ENCODE measurements at regions not wholly inside any gene's neighbourhood (a gene's known extent, or its start where the extent isn't known, plus 50 kb on each side); places are given as distances from the start of the nearest gene placed in this dataset.
A peak's percentile ranks its signal among the peaks of the same experiment; 100 is the strongest.

DNA sequence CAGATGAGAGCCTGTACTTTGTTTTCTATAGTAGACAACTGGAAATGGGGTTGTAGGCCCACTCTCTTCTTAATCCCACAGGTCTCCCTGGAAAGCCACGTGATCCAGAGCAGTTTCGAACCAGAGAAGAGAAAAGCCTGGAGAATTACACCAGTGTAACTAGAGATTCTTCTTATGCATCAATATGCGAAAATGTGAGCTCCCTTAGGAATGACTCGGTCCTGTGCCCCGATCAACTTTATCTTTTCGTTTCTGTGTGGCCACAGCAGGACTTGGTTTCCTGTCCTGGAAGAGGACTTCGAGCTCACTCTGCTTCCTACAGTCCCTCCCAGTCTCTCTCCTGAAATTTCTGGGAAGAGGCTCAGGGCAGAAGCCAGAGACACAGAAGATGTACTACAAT is 73.8 kb upstream of the TPM1 start:
- TF ChIP-seq EZH2 (IDR thresholded peaks at IDR 0.05; ENCODE audit: low read length): no peak
- TF ChIP-seq, protein P1, sequence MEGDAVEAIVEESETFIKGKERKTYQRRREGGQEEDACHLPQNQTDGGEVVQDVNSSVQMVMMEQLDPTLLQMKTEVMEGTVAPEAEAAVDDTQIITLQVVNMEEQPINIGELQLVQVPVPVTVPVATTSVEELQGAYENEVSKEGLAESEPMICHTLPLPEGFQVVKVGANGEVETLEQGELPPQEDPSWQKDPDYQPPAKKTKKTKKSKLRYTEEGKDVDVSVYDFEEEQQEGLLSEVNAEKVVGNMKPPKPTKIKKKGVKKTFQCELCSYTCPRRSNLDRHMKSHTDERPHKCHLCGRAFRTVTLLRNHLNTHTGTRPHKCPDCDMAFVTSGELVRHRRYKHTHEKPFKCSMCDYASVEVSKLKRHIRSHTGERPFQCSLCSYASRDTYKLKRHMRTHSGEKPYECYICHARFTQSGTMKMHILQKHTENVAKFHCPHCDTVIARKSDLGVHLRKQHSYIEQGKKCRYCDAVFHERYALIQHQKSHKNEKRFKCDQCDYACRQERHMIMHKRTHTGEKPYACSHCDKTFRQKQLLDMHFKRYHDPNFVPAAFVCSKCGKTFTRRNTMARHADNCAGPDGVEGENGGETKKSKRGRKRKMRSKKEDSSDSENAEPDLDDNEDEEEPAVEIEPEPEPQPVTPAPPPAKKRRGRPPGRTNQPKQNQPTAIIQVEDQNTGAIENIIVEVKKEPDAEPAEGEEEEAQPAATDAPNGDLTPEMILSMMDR (optimal IDR thresholded peaks at IDR 0.05 in 1 of 3, IDR thresholded peaks at IDR 0.05 in 1 of 3, conservative IDR thresholded peaks at IDR 0.05 in 1 of 3; ENCODE audit: extremely low read depth in 1 of 3, insufficient read depth in 2 of 3, low read length in 3 of 3): no peak
- no peaks in the 10 kb centered on the region for H3K9me3 ChIP-seq (ENCODE audit: control insufficient read depth, low read depth, low read length)
- no peaks in the 10 kb centered on the region for H3K9me1 ChIP-seq (ENCODE audit: control insufficient read depth, extremely low read depth, insufficient read depth, low read length)
- H3K4me1 ChIP-seq (ENCODE audit: control insufficient read depth, extremely low read depth, insufficient read depth, low read length): no peaks in the 10 kb centered on the region
- FAIRE-seq (no peak), DNase-seq (ENCODE audit: low read depth, low spot score) (no peak)
- no peak overlapping the region for H3K4me3 ChIP-seq (ENCODE audit: control insufficient read depth in 2 of 3, extremely low read depth in 1 of 3, insufficient read depth in 2 of 3, low read depth in 1 of 3, low read length in 3 of 3)
- no peak overlapping the region for H3K4me2 ChIP-seq (ENCODE audit: control insufficient read depth, extremely low read depth, insufficient read depth, low read depth, low read length)
- no peak overlapping the region for H3K27ac ChIP-seq (ENCODE audit: control insufficient read depth, insufficient read depth, low read length)
- no peaks in the 10 kb centered on the region for H3K27me3 ChIP-seq (ENCODE audit: control insufficient read depth, extremely low read depth, insufficient read depth, low read length)
- H3K36me3 ChIP-seq (ENCODE audit: control insufficient read depth in 2 of 2, extremely low read depth in 1 of 2, insufficient read depth in 2 of 2, low read length in 2 of 2): no peaks in the 10 kb centered on the region
- H3K79me2 ChIP-seq (ENCODE audit: control insufficient read depth, insufficient read depth, low read length): no peaks in the 10 kb centered on the region
- dilution Hi-C loops (cut with MboI; ENCODE audit: extremely low pct_ligation_motif_present, low sequenced_read_pairs): no loop called here
- no peaks in the 10 kb centered on the region for H4K20me1 ChIP-seq (ENCODE audit: control insufficient read depth, extremely low read depth, insufficient read depth, low read length)
- no peak overlapping the region for H3K9ac ChIP-seq (ENCODE audit: control insufficient read depth, extremely low read depth, insufficient read depth, low read length)
- no peak overlapping the region for H2AFZ ChIP-seq (ENCODE audit: control insufficient read depth, low read length)

DNA sequence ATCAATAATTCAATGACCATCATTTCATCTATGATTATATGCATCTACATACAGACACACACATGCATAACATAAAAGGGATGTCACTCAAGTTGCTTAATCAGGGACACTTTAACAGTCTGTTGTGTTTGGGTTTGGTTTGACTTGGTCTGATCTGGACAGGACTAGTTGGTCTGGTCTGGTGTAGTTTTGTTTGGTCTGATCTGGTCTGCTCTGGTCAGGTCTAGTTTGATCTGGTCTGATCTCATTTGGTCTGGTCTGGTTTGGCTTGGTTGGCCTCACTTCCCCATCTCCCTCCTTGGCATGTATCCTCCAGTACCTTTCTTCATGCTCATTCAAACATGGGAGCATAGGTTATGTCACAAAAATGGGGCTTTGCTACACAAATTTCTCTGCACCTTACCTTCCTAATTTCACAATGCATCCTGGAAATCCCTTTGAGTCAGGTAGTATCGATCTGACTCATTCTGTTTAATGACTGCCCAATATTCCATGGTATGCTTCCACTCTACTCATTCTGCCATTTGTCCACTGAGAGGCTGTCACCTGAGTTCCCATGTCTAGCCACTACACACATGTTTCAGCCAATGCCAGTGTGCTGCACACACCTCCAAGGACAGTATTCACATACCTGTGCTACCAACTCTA is 73.0 kb upstream of the TPM1 start:
- H3K9me3 ChIP-seq (ENCODE audit: control insufficient read depth, low read depth, low read length): no peaks in the 10 kb centered on the region
- no peaks in the 10 kb centered on the region for H3K79me2 ChIP-seq (ENCODE audit: control insufficient read depth, insufficient read depth, low read length)
- no peak overlapping the region for H3K27ac ChIP-seq (ENCODE audit: control insufficient read depth, insufficient read depth, low read length)
- DNase-seq (ENCODE audit: low read depth, low spot score): no peak
- no peaks in the 10 kb centered on the region for H3K4me1 ChIP-seq (ENCODE audit: control insufficient read depth, extremely low read depth, insufficient read depth, low read length)
- H4K20me1 ChIP-seq (ENCODE audit: control insufficient read depth, extremely low read depth, insufficient read depth, low read length): no peaks in the 10 kb centered on the region
- dilution Hi-C loops (cut with MboI; ENCODE audit: extremely low pct_ligation_motif_present, low sequenced_read_pairs): no loop called here
- H3K36me3 ChIP-seq (ENCODE audit: control insufficient read depth in 2 of 2, extremely low read depth in 1 of 2, insufficient read depth in 2 of 2, low read length in 2 of 2): no peaks in the 10 kb centered on the region
- H2AFZ ChIP-seq (ENCODE audit: control insufficient read depth, low read length): no peak overlapping the region
- no peak for TF ChIP-seq EZH2 (IDR thresholded peaks at IDR 0.05; ENCODE audit: low read length)
- TF ChIP-seq, protein P1 (optimal IDR thresholded peaks at IDR 0.05 in 1 of 3, IDR thresholded peaks at IDR 0.05 in 1 of 3, conservative IDR thresholded peaks at IDR 0.05 in 1 of 3; ENCODE audit: extremely low read depth in 1 of 3, insufficient read depth in 2 of 3, low read length in 3 of 3): no peak
- no peaks in the 10 kb centered on the region for H3K9me1 ChIP-seq (ENCODE audit: control insufficient read depth, extremely low read depth, insufficient read depth, low read length)
- H3K4me2 ChIP-seq (ENCODE audit: control insufficient read depth, extremely low read depth, insufficient read depth, low read depth, low read length): no peak overlapping the region
- FAIRE-seq: peak; percentile 44
- H3K27me3 ChIP-seq (ENCODE audit: control insufficient read depth, extremely low read depth, insufficient read depth, low read length): no peaks in the 10 kb centered on the region
- no peak overlapping the region for H3K4me3 ChIP-seq (ENCODE audit: control insufficient read depth in 2 of 3, extremely low read depth in 1 of 3, insufficient read depth in 2 of 3, low read depth in 1 of 3, low read length in 3 of 3)
- H3K9ac ChIP-seq (ENCODE audit: control insufficient read depth, extremely low read depth, insufficient read depth, low read length): no peak overlapping the region

All from keratinocyte (primary cell).